Gastroesophageal sphincter (tissue), 4 donors: ENCODE measurements at regions not wholly inside any gene's neighbourhood (a gene's known extent, or its start where the extent isn't known, plus 50 kb on each side); places are given as distances from the start of the nearest gene placed in this dataset.
A peak's percentile ranks its signal among the peaks of the same experiment; 100 is the strongest.
"Not testable (repeated sequence)": the region's sequence is repeated elsewhere in the genome, so short reads cannot be mapped to it uniquely, and the experiment has no call there.

Experiments
- ATAC-seq: fragments of 150-250 bp; one replicate; pipeline ENCODE4 v1.9.1; 2016; ENCODE audit warnings: mild to moderate bottlenecking, moderate library complexity
- H3K27ac ChIP-seq, 4 donors: fragments of 200-600 bp; sonication (generic) in 3 of 4; 1 replicate in 3 of 4; 2 replicates in 1 of 4; pipeline ENCODE4 v1.5.1; 2016 to 2019
- H3K27me3 ChIP-seq: fragments of 200-600 bp; sonication (generic); one replicate; pipeline ENCODE4 v1.5.1; 2019
- H3K36me3 ChIP-seq, 2 donors: fragments of 200-600 bp; sonication (generic); one replicate each; pipeline ENCODE4 v1.5.1; 2019; ENCODE audit warnings: control low read depth in 1 of 2
- H3K4me1 ChIP-seq, 3 donors: fragments of 200-600 bp; sonication (generic); 1 replicate in 2 of 3; 2 replicates in 1 of 3; pipeline ENCODE4 v1.5.1; 2016 to 2019; ENCODE audit warnings: control low read depth in 2 of 3
- H3K4me3 ChIP-seq, 2 donors: fragments of 200-600 bp; sonication (generic); one replicate each; pipeline ENCODE4 v1.5.1; 2019; ENCODE audit warnings: mild to moderate bottlenecking in 1 of 2, moderate library complexity in 1 of 2
- H3K9me3 ChIP-seq, 3 donors: fragments of 200-600 bp; sonication (generic); one replicate each; pipeline ENCODE4 v1.5.1; 2017 to 2019; ENCODE audit warnings: control low read depth in 2 of 3
- CTCF ChIP-seq, 4 experiments: fragments of 200-600 bp in 2 of 4; fragments of 450-650 bp in 2 of 4; sonication (generic) in 1 of 4; IDR thresholded peaks; one replicate each; pipeline ENCODE4 v1.5.1; 2017 to 2019; ENCODE audit warnings: antibody characterized with exemption in 4 of 4, mild to moderate bottlenecking in 2 of 4, moderate library complexity in 2 of 4
- EP300 ChIP-seq: sonication (generic); formaldehyde crosslinking; IDR thresholded peaks from one replicate; pipeline ENCODE4 v1.6.1; 2017; ENCODE audit warnings: antibody characterized with exemption, mild to moderate bottlenecking
- POLR2A ChIP-seq, 2 donors: fragments of 450-650 bp; IDR thresholded peaks; one replicate each; pipeline ENCODE4 v1.6.1; 2017; ENCODE audit warnings: antibody characterized with exemption in 2 of 2, mild to moderate bottlenecking in 2 of 2, moderate library complexity in 1 of 2
- POLR2AphosphoS5 ChIP-seq: sonication (generic); formaldehyde crosslinking; IDR thresholded peaks from one replicate; pipeline ENCODE4 v1.6.1; 2017; ENCODE audit warnings: antibody characterized with exemption
- WGBS, 2 donors: methylation state at CpG; one replicate each; pipeline ENCODE4 v1.1.5; 2018; ENCODE audit warnings: low coverage in 1 of 2; 5-methylcytosine and 5-hydroxymethylcytosine counted together

- Histone ChIP-seq H3K9me3 (no peaks in the 10 kb centered on the region), H3K4me3 (no peak overlapping the region), H3K27ac (no peak overlapping the region), H3K27me3 (no peaks in the 10 kb centered on the region), H3K36me3 (no peaks in the 10 kb centered on the region), H3K4me1 (no peaks in the 10 kb centered on the region)
- ATAC-seq = no peak
- TF ChIP-seq POLR2AphosphoS5 = no peak
- TF ChIP-seq POLR2A (IDR thresholded peaks at IDR 0.05) = no peak
- no peak for TF ChIP-seq EP300
- no peak for TF ChIP-seq CTCF (IDR thresholded peaks at IDR 0.05)
Observed at GRCh38 chr7:85896531-85896930, 709.7 kb upstream of the SEMA3D start.

DNA sequence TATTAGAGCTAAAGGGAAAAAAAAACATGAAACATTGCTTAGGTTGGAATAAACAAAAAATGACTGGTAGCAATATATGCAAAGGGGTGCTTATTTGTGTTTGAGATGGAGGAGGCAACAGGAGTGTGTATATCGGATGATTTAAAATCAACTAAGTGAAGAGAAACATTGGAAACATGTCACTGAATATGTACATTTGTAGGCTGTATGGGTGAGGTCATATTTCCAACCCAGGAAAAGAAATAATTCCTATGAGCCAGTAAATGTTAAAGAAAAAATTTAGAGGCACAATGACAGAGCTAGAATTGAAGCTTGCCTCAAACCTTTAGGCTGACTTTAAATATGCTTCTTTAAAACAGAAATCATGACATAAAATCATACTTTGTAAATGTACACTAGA is 709.0 kb upstream of the SEMA3D start:
- Histone ChIP-seq H3K27ac (no peak overlapping the region), H3K27me3 (no peaks in the 10 kb centered on the region), H3K36me3 (no peaks in the 10 kb centered on the region), H3K9me3 (no peaks in the 10 kb centered on the region), H3K4me1 (no peaks in the 10 kb centered on the region), H3K4me3 (no peak overlapping the region)
- TF ChIP-seq POLR2AphosphoS5 = no peak
- no peak for TF ChIP-seq CTCF (IDR thresholded peaks at IDR 0.05)
- TF ChIP-seq POLR2A (IDR thresholded peaks at IDR 0.05) = no peak
- no peak for TF ChIP-seq EP300
- WGBS, 2 donors = 85 to 86% methylated on average over 1 of the region's 1 CpG
- ATAC-seq = no peak

DNA sequence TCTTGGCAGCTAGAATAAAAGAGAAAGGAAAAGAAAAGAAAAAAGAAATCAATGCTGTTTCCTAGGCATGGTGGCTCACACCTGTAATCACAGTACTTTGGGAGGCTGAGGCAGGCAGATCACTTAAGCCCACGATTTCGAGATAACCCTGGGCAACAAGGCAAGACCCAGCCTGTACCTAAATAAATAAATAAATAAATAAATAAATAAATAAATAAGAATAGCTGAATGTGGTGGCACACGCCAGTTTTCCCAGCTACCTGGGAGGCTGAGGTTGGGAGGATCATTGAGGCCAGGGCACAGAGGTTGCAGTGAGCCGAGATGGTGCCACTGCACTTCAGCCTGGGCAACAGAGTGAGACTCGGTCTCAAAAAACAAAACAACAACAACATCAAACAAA is 705.0 kb upstream of the SEMA3D start:
- not testable (repeated sequence) for H3K9me3 ChIP-seq, H3K4me3 ChIP-seq, H3K27ac ChIP-seq, ATAC-seq, H3K4me1 ChIP-seq, H3K36me3 ChIP-seq, H3K27me3 ChIP-seq
- 80 to 94% methylated on average over 5 of the region's 5 CpGs for WGBS, 2 donors

DNA sequence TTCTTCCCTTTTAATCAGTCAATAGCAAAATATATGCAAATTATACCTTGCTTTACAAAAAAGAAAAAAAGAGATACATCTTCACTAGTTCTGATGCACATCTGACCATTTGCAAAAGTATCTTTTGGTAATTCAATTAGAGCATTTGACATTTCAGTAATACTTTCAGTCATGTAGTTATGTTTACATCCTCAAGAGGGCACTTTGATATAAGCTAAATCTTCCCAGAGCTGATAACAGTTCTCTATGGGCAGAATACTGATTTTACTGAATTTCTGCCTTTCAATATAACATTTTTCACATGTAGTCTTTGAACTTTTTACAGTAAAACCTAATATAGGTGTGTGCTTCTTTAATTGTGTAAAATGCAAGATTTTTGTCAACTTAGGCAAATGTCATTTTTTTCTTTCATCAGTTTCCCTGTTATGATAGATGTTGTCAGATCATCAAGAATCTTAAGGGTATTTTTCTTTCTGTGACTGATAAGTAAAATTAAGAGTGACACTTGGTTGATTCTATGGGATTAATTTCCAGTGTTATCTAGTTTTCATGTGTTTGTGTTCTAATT is 703.5 kb upstream of the SEMA3D start:
- H3K4me3 ChIP-seq = no peak overlapping the region
- TF ChIP-seq EP300 (no peak), CTCF (IDR thresholded peaks at IDR 0.05) (peak in 2 of 4 experiments; percentile 14 to 37)
- no peak overlapping the region for H3K27ac ChIP-seq
- ATAC-seq = no peak
- H3K36me3 ChIP-seq = no peaks in the 10 kb centered on the region
- H3K9me3 ChIP-seq = no peaks in the 10 kb centered on the region
- H3K27me3 ChIP-seq = no peaks in the 10 kb centered on the region
- no peaks in the 10 kb centered on the region for H3K4me1 ChIP-seq

- ATAC-seq = no peak
- H3K36me3 ChIP-seq = no peaks in the 10 kb centered on the region
Observed at GRCh38 chr7:85887133-85887532, 700.3 kb upstream of the SEMA3D start.

DNA sequence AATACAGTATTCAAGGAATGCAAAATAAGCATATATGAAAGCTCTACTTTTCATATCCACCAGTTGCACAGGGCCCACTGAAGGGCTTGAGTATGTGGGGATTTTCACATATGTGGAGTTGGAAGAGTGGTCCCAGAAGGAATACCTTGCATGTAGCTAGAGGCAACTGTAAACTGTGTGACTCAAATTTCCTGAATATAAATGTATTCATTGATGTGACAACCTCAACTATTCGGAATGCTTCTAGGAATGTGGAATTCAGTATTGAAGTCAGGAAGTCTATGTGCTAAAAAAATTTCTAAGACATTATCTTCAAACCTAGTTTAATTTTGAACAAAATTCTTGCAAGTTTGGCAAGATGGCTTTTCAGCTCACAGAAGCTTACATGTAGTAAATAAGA is 695.5 kb upstream of the SEMA3D start:
- Histone ChIP-seq H3K27ac (no peak overlapping the region), H3K4me1 (no peaks in the 10 kb centered on the region), H3K27me3 (no peaks in the 10 kb centered on the region), H3K9me3 (no peaks in the 10 kb centered on the region), H3K36me3 (no peaks in the 10 kb centered on the region), H3K4me3 (no peak overlapping the region)
- WGBS, 2 donors = 83 to 87% methylated on average over 1 of the region's 1 CpG
- no peak for TF ChIP-seq POLR2AphosphoS5
- no peak for TF ChIP-seq POLR2A (IDR thresholded peaks at IDR 0.05)
- TF ChIP-seq CTCF (IDR thresholded peaks at IDR 0.05) = no peak
- TF ChIP-seq EP300 = no peak
- no peak for ATAC-seq

More at GRCh38 chr7:85887133-85887532, 700.3 kb upstream of the SEMA3D start:
- H3K27ac ChIP-seq = no peak overlapping the region
- H3K9me3 ChIP-seq = no peaks in the 10 kb centered on the region
- no peak for TF ChIP-seq POLR2A (IDR thresholded peaks at IDR 0.05)
- no peaks in the 10 kb centered on the region for H3K4me1 ChIP-seq
- no peak overlapping the region for H3K4me3 ChIP-seq
- no peaks in the 10 kb centered on the region for H3K27me3 ChIP-seq
